ENCODE measurements at regions not wholly inside any gene's neighbourhood (a gene's known extent, or its start where the extent isn't known, plus 50 kb on each side); places are given as distances from the start of the nearest gene placed in this dataset.

- no peak for TF ChIP-seq TCF12 (IDR thresholded peaks at IDR 0.05; ENCODE audit: low read depth, low read length)
These were observed 696.2 kb upstream of the COX7C start (continued) for GRCh38 chr5:85921590-85921989.

- no peak for TF ChIP-seq FOSL1 (IDR thresholded peaks at IDR 0.05; ENCODE audit: insufficient read depth, low read depth, low read length)
- TF ChIP-seq BRCA1 (IDR thresholded peaks at IDR 0.05; ENCODE audit: low read depth, low read length): no peak
- no peak for TF ChIP-seq TEAD4 (IDR thresholded peaks at IDR 0.05; ENCODE audit: low read depth, low read length)
- TF ChIP-seq POLR2AphosphoS5 (IDR thresholded peaks at IDR 0.05; ENCODE audit: low read depth, low read length): no peak
- TF ChIP-seq E2F6 (IDR thresholded peaks at IDR 0.05): no peak
- TF ChIP-seq RAD21 (IDR thresholded peaks at IDR 0.05 in 1 of 2, conservative IDR thresholded peaks at IDR 0.05 in 1 of 2; ENCODE audit: low read depth in 2 of 2, low read length in 2 of 2): no peak
- 0 out of 2 replicates have a peak, but pooled peaks have one; percentile 15 for TF ChIP-seq CEBPB (IDR thresholded peaks at IDR 0.05; ENCODE audit: low read depth, low read length)
- TF ChIP-seq RNF2 (IDR thresholded peaks at IDR 0.05; ENCODE audit: borderline replicate concordance, low read depth, low read length, missing control alignments, poor library complexity, severe bottlenecking): no peak
- TF ChIP-seq CBX8 (IDR thresholded peaks at IDR 0.05; ENCODE audit: borderline replicate concordance, low read depth, low read length): no peak
- DNase-seq (ENCODE audit: low read depth in 1 of 2, low spot score in 2 of 2) (no peak), FAIRE-seq (no peak)
- Histone ChIP-seq H4K20me1 (replicated peaks in 1 of 2; ENCODE audit: control insufficient read depth in 1 of 2, insufficient read depth in 2 of 2, low read length in 2 of 2) (no peaks in the 10 kb centered on the region), H3K36me3 (ENCODE audit: control insufficient read depth in 2 of 4, insufficient read depth in 4 of 4, low read length in 3 of 4) (no peaks in the 10 kb centered on the region), H3K23me2 (ENCODE audit: low read depth, low read length) (no peaks in the 10 kb centered on the region; the same call in 1 of the 2 replicates), H3K4me2 (ENCODE audit: insufficient read depth in 1 of 2, low read depth in 2 of 2, low read length in 2 of 2) (no peak overlapping the region), H3K4me1 (replicated peaks in 1 of 4; ENCODE audit: control insufficient read depth in 3 of 4, insufficient read depth in 4 of 4, low read length in 3 of 4) (no peaks in the 10 kb centered on the region), H3K9me3 (ENCODE audit: insufficient read depth in 2 of 2, low read depth in 1 of 2, low read length in 1 of 2) (no peaks in the 10 kb centered on the region), H3K27ac (ENCODE audit: low read depth, low read length) (no peak overlapping the region), H3K79me2 (ENCODE audit: control insufficient read depth in 1 of 2, insufficient read depth in 2 of 2, low read length in 2 of 2) (no peaks in the 10 kb centered on the region), H4K8ac (ENCODE audit: extremely low read depth, insufficient read depth, low read length) (no peak overlapping the region), H3K14ac (ENCODE audit: insufficient read length) (no peak overlapping the region), H2BK120ac (replicated peaks; ENCODE audit: low read depth, low read length) (no peak overlapping the region), H3K23ac (ENCODE audit: insufficient read length) (no peak overlapping the region), H3K18ac (ENCODE audit: extremely low read depth, low read length) (no peak overlapping the region), H2BK15ac (ENCODE audit: low read length) (no peak overlapping the region), H3K4me3 (ENCODE audit: extremely low read depth in 1 of 4, insufficient read depth in 2 of 4, low read depth in 3 of 4, low read length in 4 of 4) (no peak overlapping the region), H3K56ac (replicated peaks; ENCODE audit: insufficient read length, low read depth, low read length) (no peak overlapping the region), H3K4ac (replicated peaks; ENCODE audit: insufficient read length, low read depth, low read length) (no peak overlapping the region), H3K79me1 (ENCODE audit: low read depth, low read length) (no peaks in the 10 kb centered on the region), H2AK5ac (ENCODE audit: low read depth, low read length) (no peak overlapping the region), H2BK12ac (ENCODE audit: low read depth, low read length) (no peak overlapping the region), H2AFZ (ENCODE audit: low read length) (no peak overlapping the region), H3K9ac (replicated peaks in 1 of 4; ENCODE audit: extremely low read depth in 1 of 4, low read depth in 3 of 4, low read length in 3 of 4) (no peak overlapping the region), H3K27me3 (replicated peaks in 1 of 4; ENCODE audit: control insufficient read depth in 3 of 4, extremely low read depth in 1 of 4, insufficient read depth in 3 of 4, low read length in 3 of 4) (no peaks in the 10 kb centered on the region), H2BK5ac (ENCODE audit: low read depth, low read length) (no peak overlapping the region), H2BK20ac (ENCODE audit: low read length) (no peak overlapping the region), H4K91ac (replicated peaks; ENCODE audit: insufficient read length, low read length) (no peak overlapping the region), H4K5ac (ENCODE audit: insufficient read length, low read depth, low read length) (no peak overlapping the region)
- POLR2A ChIA-PET (ENCODE audit: partially characterized antibody): no interaction called here
- 87% methylated on average over 3 of the region's 4 CpGs; no CpG with 5 or more reads in 1 of the 2 experiments for WGBS, 2 experiments (ENCODE audit: extremely low coverage in 1 of 2, insufficient coverage in 1 of 2, insufficient read length in 1 of 2, insufficient replicate concordance in 2 of 2, low coverage in 1 of 2, low lambda C conversion rate in 2 of 2, missing lambda C conversion rate in 1 of 2)
- CTCF ChIA-PET (ENCODE audit: partially characterized antibody): no interaction called here
These were observed 690.1 kb upstream of the COX7C start for GRCh38 chr5:85927632-85928031.

Data from H1 (cell line).